ENCODE measurements at regions not wholly inside any gene's neighbourhood (a gene's known extent, or its start where the extent isn't known, plus 50 kb on each side); places are given as distances from the start of the nearest gene placed in this dataset.

DNA sequence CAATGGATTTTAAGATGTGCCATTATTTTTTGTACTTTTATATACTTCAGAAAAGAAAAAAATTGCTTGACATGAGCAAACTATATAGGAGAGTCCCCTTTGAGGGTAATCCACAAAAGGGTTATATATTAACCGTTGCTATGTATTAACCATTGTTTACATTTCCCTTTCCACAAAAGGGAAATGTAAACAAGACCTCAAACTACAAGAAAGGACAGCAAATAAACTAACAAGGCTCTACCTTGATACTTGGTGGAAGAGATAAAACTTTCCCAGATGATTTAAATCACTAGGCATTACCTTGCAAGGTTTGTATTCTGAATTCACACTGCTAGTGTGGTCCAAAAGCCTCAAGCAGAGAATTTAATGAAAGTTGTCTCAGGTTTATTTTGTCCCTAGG is 616.3 kb upstream of the BCHE start:
- TF ChIP-seq, protein P1, sequence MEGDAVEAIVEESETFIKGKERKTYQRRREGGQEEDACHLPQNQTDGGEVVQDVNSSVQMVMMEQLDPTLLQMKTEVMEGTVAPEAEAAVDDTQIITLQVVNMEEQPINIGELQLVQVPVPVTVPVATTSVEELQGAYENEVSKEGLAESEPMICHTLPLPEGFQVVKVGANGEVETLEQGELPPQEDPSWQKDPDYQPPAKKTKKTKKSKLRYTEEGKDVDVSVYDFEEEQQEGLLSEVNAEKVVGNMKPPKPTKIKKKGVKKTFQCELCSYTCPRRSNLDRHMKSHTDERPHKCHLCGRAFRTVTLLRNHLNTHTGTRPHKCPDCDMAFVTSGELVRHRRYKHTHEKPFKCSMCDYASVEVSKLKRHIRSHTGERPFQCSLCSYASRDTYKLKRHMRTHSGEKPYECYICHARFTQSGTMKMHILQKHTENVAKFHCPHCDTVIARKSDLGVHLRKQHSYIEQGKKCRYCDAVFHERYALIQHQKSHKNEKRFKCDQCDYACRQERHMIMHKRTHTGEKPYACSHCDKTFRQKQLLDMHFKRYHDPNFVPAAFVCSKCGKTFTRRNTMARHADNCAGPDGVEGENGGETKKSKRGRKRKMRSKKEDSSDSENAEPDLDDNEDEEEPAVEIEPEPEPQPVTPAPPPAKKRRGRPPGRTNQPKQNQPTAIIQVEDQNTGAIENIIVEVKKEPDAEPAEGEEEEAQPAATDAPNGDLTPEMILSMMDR (conservative IDR thresholded peaks at IDR 0.05 in 1 of 2, IDR thresholded peaks at IDR 0.05 in 1 of 2; ENCODE audit: extremely low read depth in 1 of 2, insufficient read depth in 1 of 2, low read depth in 1 of 2, low read length in 2 of 2), result no peak
- no peak for TF ChIP-seq EZH2 (IDR thresholded peaks at IDR 0.05; ENCODE audit: borderline replicate concordance, low read length)

Data from mammary epithelial cell (primary cell).